Peyer's patch (tissue), 4 donors: ENCODE measurements at regions not wholly inside any gene's neighbourhood (a gene's known extent, or its start where the extent isn't known, plus 50 kb on each side); places are given as distances from the start of the nearest gene placed in this dataset.

Experiments
- DNase-seq, 3 donors: peaks; one replicate each; pipeline ENCODE4 v3.0.0-alpha.2; 2017 to 2019
- H3K27ac ChIP-seq, 4 donors: fragments of 200-600 bp; sonication (generic); one replicate each; pipeline ENCODE4 v1.5.1; 2016 to 2019
- H3K27me3 ChIP-seq, 2 donors: fragments of 200-600 bp; sonication (generic); one replicate each; pipeline ENCODE4 v1.5.1; 2019
- H3K36me3 ChIP-seq, 3 donors: fragments of 200-600 bp; sonication (generic); one replicate each; pipeline ENCODE4 v1.5.1; 2016 to 2019
- H3K4me1 ChIP-seq, 4 donors: fragments of 200-600 bp; sonication (generic); one replicate each; pipeline ENCODE4 v1.5.1; 2016 to 2019
- H3K4me3 ChIP-seq, 4 donors: fragments of 200-600 bp; sonication (generic); 1 replicate in 3 of 4; 2 replicates in 1 of 4; pipeline ENCODE4 v1.5.1; 2016 to 2019; ENCODE audit warnings: mild to moderate bottlenecking in 1 of 4
- H3K9me3 ChIP-seq, 4 donors: fragments of 200-600 bp; sonication (generic); one replicate each; pipeline ENCODE4 v1.5.1; 2016 to 2019; ENCODE audit warnings: mild to moderate bottlenecking in 1 of 4
- POLR2A ChIP-seq, 2 donors: fragments of 450-650 bp; IDR thresholded peaks; one replicate each; pipeline ENCODE4 v1.5.1; 2017; ENCODE audit warnings: antibody characterized with exemption in 2 of 2, mild to moderate bottlenecking in 2 of 2, moderate library complexity in 2 of 2
- TF ChIP-seq, protein P1 (sequence below), 6 experiments: fragments of 450-650 bp in 4 of 6; fragments of 200-600 bp in 2 of 6; sonication (generic) in 1 of 6; IDR thresholded peaks; one replicate each; pipeline ENCODE4 v1.5.1; 2017 to 2019; ENCODE audit warnings: antibody characterized with exemption in 6 of 6, mild to moderate bottlenecking in 3 of 6, moderate library complexity in 1 of 6

DNA sequence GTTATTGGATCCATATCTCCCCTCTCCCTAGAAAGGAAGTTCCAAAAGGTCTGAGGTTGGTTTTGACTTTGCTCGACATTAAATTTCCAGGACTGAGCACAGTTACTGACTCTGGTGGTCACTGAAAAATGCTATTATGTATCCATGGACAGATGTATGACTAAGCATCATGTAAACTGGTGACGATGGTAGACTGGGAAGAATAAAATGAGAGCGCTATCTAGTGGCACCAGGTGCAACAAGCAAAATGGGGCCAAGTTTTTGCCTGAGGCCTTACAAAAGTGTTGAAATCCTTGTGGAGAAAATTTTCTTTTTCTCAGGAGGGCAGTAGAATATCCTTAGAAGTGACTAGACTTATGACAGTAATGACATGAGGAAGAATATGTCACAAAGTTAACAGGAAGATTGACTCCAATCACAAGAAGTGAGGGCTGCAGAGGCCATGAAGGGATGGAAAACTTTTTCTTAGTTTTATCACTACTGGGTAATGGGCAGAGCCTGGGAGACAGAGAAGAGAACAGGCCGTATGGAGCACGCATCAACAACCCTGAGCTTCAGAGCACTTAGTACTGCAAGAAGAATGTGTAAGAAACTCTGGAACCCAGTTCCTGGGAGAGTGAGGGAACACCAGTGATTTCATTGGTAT is 88.9 kb upstream of the ELOVL5 start:
- DNase-seq = peak in 1 of 3 donors; percentile 54
- no peaks in the 10 kb centered on the region for H3K9me3 ChIP-seq
- no peak overlapping the region for H3K27ac ChIP-seq
- H3K27me3 ChIP-seq = no peaks in the 10 kb centered on the region
- no peak overlapping the region for H3K4me3 ChIP-seq
- no peaks in the 10 kb centered on the region for H3K36me3 ChIP-seq
- TF ChIP-seq POLR2A (IDR thresholded peaks at IDR 0.05) = no peak
- TF ChIP-seq, protein P1, sequence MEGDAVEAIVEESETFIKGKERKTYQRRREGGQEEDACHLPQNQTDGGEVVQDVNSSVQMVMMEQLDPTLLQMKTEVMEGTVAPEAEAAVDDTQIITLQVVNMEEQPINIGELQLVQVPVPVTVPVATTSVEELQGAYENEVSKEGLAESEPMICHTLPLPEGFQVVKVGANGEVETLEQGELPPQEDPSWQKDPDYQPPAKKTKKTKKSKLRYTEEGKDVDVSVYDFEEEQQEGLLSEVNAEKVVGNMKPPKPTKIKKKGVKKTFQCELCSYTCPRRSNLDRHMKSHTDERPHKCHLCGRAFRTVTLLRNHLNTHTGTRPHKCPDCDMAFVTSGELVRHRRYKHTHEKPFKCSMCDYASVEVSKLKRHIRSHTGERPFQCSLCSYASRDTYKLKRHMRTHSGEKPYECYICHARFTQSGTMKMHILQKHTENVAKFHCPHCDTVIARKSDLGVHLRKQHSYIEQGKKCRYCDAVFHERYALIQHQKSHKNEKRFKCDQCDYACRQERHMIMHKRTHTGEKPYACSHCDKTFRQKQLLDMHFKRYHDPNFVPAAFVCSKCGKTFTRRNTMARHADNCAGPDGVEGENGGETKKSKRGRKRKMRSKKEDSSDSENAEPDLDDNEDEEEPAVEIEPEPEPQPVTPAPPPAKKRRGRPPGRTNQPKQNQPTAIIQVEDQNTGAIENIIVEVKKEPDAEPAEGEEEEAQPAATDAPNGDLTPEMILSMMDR (IDR thresholded peaks at IDR 0.05) = peak in 4 of 6 experiments; percentile 55 to 78 (median 75)
- H3K4me1 ChIP-seq = no peaks in the 10 kb centered on the region

DNA sequence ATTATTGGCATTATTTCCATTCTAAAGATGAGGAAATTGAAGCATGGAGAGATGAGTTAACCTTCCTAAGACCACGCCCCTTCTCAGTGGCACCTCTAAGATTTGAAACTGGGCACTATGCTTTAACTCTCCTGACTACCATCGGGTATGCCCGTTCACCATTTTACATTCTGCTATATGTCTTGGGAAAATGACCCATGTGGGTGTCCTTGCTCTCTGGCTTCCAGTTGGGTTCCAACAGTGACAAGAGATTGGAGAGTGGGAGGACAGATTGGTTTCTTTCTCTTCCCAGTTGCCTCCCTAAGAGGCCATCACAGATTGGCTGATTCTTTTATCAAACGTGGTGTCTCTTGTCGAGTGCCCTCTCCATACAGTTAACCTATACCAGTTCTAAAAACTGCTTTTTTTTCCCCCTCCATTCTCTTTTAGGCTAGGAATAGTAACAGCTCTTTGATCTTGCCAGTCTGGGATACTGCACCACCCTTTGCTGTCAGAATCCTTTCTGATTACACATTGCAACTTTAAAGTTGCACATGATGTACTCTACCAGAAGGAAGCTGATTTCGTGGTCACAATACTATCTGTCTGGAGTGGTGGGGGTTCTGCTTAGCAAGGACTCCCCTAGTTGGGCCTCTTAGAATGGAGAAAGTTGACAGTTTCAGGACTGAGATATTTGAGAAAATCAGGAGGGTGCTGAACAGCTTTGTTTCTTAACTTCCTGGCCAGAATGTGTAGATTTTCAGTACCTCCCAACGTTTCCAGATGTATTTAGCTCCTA is 88.0 kb upstream of the ELOVL5 start:
- DNase-seq = no peak
- Histone ChIP-seq H3K27ac (no peak overlapping the region), H3K36me3 (no peaks in the 10 kb centered on the region), H3K9me3 (no peaks in the 10 kb centered on the region), H3K27me3 (no peaks in the 10 kb centered on the region), H3K4me1 (no peaks in the 10 kb centered on the region), H3K4me3 (no peak overlapping the region)
- no peak for TF ChIP-seq POLR2A (IDR thresholded peaks at IDR 0.05)
- TF ChIP-seq, protein P1 (IDR thresholded peaks at IDR 0.05) = no peak

DNA sequence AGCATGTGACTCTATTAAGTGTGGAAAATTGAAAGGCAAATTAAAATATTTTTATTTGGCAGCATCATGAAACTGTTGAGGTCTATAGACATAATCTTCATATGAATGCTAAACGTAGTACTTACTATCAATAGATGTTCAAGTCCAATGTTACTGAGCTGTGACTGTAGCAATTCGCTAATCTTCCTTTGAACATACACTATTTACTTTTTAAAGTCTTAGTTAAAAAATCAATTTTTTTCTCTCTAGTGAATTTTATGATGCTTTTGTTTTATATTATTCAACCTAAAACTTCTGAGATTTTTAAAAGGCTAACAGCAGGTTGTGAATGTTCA is 85.2 kb upstream of the ELOVL5 start:
- Histone ChIP-seq H3K27ac (no peak overlapping the region), H3K9me3 (no peaks in the 10 kb centered on the region), H3K4me1 (no peaks in the 10 kb centered on the region), H3K4me3 (no peak overlapping the region), H3K27me3 (no peaks in the 10 kb centered on the region), H3K36me3 (no peaks in the 10 kb centered on the region)
- no peak for TF ChIP-seq POLR2A (IDR thresholded peaks at IDR 0.05)
- TF ChIP-seq, protein P1 (IDR thresholded peaks at IDR 0.05) = no peak
- DNase-seq = no peak

DNA sequence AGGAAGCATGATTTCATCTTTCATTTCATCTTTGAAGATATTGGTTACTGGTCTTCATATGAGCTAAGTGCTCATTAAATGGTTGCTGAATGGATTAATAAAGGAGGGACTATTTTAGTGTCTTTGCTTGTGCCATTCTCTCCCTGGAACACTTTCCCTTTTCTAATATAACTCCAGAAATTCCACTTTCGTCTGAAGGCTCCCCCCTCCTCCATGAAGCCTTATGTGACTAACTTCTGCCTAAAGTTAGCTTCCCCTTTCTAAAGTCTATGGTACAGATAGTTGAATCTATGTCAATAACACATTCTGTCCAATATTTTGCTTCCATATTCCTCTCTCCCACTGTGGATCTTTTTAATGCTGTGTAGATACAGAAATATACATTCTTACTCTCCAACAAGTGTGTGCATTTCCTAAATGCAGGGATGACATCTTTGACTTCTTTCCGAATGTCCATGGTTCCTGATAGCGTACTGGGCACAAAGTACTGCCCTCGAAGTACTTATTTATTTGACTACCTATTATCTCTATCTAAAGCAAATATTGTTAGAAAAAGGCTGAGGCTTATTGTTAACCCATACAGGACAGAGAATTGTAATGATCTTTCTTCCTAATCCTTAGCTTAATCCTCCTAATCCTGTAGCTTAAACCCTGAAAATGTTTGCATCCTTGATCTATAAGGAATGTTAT is 84.7 kb upstream of the ELOVL5 start:
- Histone ChIP-seq H3K4me1 (no peaks in the 10 kb centered on the region), H3K9me3 (no peaks in the 10 kb centered on the region), H3K36me3 (no peaks in the 10 kb centered on the region), H3K27me3 (no peaks in the 10 kb centered on the region), H3K27ac (no peak overlapping the region), H3K4me3 (no peak overlapping the region)
- DNase-seq = no peak
- no peak for TF ChIP-seq POLR2A (IDR thresholded peaks at IDR 0.05)
- TF ChIP-seq, protein P1 (IDR thresholded peaks at IDR 0.05) = no peak

DNA sequence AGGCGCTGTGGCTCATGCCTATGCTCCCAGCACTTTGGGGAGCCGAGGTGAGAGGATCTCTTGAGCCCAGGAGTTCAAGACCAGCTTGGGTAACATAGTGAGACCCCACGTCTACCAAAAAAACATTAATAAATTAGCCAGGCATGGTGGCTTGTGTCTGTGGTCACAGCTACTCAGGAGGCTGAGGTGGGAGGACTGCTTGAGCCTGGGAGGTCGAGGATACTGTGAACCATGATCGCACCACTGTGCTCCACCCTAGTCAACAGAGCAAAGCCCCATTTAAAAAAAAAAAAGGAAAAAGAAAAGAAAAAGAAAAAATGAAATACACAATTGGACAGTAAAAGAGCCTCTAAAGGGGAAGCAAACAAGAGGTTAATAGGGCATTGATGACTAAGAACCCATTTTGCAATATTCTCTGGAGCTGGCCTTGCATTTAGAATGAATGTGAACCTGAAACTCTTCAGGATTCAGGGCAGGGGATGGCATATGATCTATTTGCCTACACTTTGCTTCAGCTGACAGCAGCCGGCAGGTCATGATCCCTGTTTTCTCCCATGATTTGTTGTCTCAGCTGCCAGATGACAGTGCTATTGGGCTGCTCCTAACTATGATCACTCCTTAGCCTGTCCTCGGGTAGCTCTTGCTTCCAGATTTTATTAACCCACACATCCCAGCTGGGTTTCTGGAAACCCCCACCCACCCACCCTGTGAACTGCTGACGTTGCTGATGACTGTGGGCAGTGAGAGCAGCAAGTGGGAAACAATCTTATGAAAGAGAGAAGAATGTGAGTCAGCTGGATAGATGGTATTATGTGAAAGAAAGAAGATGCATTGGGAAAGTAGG is 83.8 kb upstream of the ELOVL5 start:
- TF ChIP-seq, protein P1 (IDR thresholded peaks at IDR 0.05) = no peak
- no peak for TF ChIP-seq POLR2A (IDR thresholded peaks at IDR 0.05)
- no peaks in the 10 kb centered on the region for H3K9me3 ChIP-seq
- H3K4me3 ChIP-seq = no peak overlapping the region
- no peaks in the 10 kb centered on the region for H3K4me1 ChIP-seq
- no peaks in the 10 kb centered on the region for H3K36me3 ChIP-seq
- no peaks in the 10 kb centered on the region for H3K27me3 ChIP-seq
- DNase-seq = no peak
- no peak overlapping the region for H3K27ac ChIP-seq
